HAP-1 (cell line): ENCODE measurements at regions not wholly inside any gene's neighbourhood (a gene's known extent, or its start where the extent isn't known, plus 50 kb on each side); places are given as distances from the start of the nearest gene placed in this dataset.

Experiments used
- DNase-seq, 2 experiments: peaks; one replicate each; pipeline ENCODE4 v3.0.0-alpha.2; 2016 to 2020; ENCODE audit warnings: low spot score in 2 of 2
- H3K27me3 ChIP-seq: fragments of 250-450 bp; sonication (Bioruptor Pico); 2 replicates; pipeline ENCODE4 v1.5.1; 2020; ENCODE audit warnings: low read depth, mild to moderate bottlenecking, moderate library complexity
- H3K36me3 ChIP-seq: fragments of 250-450 bp; sonication (Bioruptor Pico); replicated peaks from 2 replicates; pipeline ENCODE4 v1.5.1; 2020; ENCODE audit warnings: mild to moderate bottlenecking
- H3K4me1 ChIP-seq: fragments of 250-450 bp; sonication (Bioruptor Pico); 2 replicates; pipeline ENCODE4 v1.5.1; 2020; ENCODE audit warnings: mild to moderate bottlenecking
- H3K4me3 ChIP-seq: fragments of 250-450 bp; sonication (Bioruptor Pico); 2 replicates; pipeline ENCODE4 v1.5.1; 2020; ENCODE audit warnings: mild to moderate bottlenecking, moderate library complexity
- H3K9me3 ChIP-seq: fragments of 250-450 bp; sonication (Bioruptor Pico); 2 replicates; pipeline ENCODE4 v1.5.1; 2020; ENCODE audit warnings: mild to moderate bottlenecking, moderate library complexity
- in situ Hi-C: fragments of 300-500 bp; cut with MboI; formaldehyde crosslinking; loops from 3 replicates; pipeline ENCODE4 v1.14.3; 2020; ENCODE audit warnings: low sequenced_read_pairs, inconsistent platforms, mixed read lengths

DNA sequence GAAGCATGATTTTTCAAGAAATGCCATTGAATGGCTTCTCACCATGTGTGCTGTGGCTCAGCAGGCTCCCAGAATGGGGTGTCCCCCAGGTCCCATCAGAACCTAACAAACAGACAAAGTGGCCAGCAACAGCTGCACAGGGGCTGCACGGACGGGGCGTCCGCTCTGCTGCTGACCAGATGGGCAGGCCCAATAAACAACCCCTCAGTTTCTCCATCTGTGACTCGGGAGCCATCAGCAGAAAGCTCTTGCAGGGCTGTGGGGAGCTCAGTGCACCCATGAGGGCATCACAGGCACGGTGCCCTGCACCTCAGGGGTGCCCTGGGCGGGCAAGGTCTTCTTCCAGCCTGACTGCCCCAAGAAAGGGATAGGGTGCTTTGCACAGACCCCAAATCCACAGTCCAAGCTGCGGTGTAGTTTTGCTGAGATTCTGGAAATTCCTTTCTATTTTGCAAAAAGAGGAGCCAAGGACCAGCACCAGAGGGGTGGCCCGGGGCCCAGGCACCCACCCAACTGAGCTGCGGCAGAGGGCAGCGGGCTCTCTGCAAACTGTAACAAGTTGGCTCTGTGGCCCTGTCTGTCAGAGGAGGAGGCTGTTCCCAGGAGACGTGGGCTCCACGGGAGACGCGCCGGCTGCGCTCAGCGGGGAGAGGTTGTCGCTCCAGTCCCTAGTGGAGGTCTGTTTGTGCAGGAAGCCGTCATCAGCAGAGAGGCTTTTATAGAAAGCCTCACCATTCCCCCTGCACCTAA lies 138.7 kb upstream of the PPP1R26 start:
- no peaks in the 10 kb centered on the region for H3K27me3 ChIP-seq
- H3K4me1 ChIP-seq = no peaks in the 10 kb centered on the region
- H3K9me3 ChIP-seq = no peaks in the 10 kb centered on the region
- in situ Hi-C loops = no loop called here
- no peaks in the 10 kb centered on the region for H3K36me3 ChIP-seq
- no peak overlapping the region for H3K4me3 ChIP-seq
- DNase-seq = no peak

DNA sequence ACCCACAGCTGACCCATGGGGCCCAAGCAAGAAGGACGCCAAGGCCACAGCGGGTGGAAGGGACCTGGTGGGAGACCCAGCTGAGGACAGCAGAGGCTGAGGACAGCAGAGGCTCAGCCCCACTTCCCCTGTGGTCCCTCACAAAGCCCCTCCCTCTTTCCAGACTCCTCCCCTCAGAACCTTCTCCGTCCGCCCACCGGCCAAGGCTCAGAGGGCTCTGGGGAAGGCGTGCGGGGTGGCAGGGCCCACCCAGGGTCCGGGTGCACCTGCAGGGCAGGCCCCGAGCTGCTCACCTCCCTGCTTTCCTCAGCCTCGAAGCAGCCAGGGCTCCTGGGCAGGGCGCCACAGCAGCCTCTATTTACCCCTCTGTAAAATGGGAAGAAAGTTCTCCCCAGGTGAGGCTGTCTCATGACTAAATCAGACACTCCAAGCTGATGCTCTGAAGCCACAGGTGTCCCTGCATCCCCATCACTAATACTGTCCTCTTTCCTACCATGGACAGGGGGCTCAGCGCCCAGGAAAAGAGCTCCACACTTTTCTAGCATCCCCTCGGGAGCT lies 137.9 kb upstream of the PPP1R26 start:
- in situ Hi-C loops = no loop called here
- H3K36me3 ChIP-seq = no peaks in the 10 kb centered on the region
- no peak for DNase-seq

GRCh38 chr9:135342206-135343130 lies 137.1 kb upstream of the PPP1R26 start:
- Histone ChIP-seq H3K4me3 (no peak overlapping the region), H3K27me3 (no peaks in the 10 kb centered on the region), H3K4me1 (no peaks in the 10 kb centered on the region), H3K36me3 (no peaks in the 10 kb centered on the region), H3K9me3 (no peaks in the 10 kb centered on the region)
- in situ Hi-C loops = no loop called here
- no peak for DNase-seq

More for the DNA sequence above, 137.9 kb upstream of the PPP1R26 start:
- Histone ChIP-seq H3K4me3 (no peak overlapping the region), H3K4me1 (no peaks in the 10 kb centered on the region), H3K9me3 (no peaks in the 10 kb centered on the region), H3K27me3 (no peaks in the 10 kb centered on the region)

DNA sequence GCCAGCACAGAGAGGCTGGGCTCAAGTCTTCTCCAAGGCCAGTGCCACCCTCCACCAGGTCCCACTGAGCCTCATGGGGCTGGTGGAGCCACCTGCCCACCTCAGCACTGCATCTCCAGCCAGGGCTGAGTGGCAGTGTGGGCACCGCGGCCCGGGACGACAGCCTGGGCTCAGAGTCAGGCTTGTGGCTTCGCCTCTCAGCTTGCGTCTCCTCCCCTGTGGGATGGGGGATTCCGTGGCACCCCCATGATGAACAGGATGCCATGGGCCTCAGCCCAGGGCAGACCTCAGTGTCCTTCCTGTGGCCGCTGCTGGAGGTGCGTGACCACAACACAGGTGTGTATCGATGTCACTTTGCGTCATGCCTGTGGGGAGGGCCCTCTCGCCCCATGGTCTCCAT lies 136.4 kb upstream of the PPP1R26 start:
- Histone ChIP-seq H3K36me3 (no peaks in the 10 kb centered on the region), H3K4me1 (no peaks in the 10 kb centered on the region), H3K4me3 (no peak overlapping the region), H3K9me3 (no peaks in the 10 kb centered on the region), H3K27me3 (no peaks in the 10 kb centered on the region)
- in situ Hi-C loops = no loop called here
- no peak for DNase-seq

GRCh38 chr9:135343837-135344522 lies 135.6 kb upstream of the PPP1R26 start:
- in situ Hi-C loops = no loop called here
- Histone ChIP-seq H3K4me1 (no peaks in the 10 kb centered on the region), H3K27me3 (no peaks in the 10 kb centered on the region), H3K36me3 (no peaks in the 10 kb centered on the region), H3K9me3 (no peaks in the 10 kb centered on the region), H3K4me3 (no peak overlapping the region)
- peak; percentile 5 to 83 for DNase-seq

GRCh38 chr9:135344523-135344901 lies 135.1 kb upstream of the PPP1R26 start:
- no peak overlapping the region for H3K4me3 ChIP-seq
- no peaks in the 10 kb centered on the region for H3K36me3 ChIP-seq
- no peak for DNase-seq
- in situ Hi-C loops = no loop called here
- H3K27me3 ChIP-seq = no peaks in the 10 kb centered on the region
- H3K4me1 ChIP-seq = no peaks in the 10 kb centered on the region
- no peaks in the 10 kb centered on the region for H3K9me3 ChIP-seq

GRCh38 chr9:135344915-135345500 lies 134.6 kb upstream of the PPP1R26 start:
- Histone ChIP-seq H3K4me1 (no peaks in the 10 kb centered on the region), H3K9me3 (no peaks in the 10 kb centered on the region), H3K4me3 (no peak overlapping the region), H3K27me3 (no peaks in the 10 kb centered on the region), H3K36me3 (no peaks in the 10 kb centered on the region)
- DNase-seq = no peak
- in situ Hi-C loops = loop anchor here (5.0 kb wide), 1 partner anchor 258 kb away; the partner anchor contains the start of gene OLFM1

DNA sequence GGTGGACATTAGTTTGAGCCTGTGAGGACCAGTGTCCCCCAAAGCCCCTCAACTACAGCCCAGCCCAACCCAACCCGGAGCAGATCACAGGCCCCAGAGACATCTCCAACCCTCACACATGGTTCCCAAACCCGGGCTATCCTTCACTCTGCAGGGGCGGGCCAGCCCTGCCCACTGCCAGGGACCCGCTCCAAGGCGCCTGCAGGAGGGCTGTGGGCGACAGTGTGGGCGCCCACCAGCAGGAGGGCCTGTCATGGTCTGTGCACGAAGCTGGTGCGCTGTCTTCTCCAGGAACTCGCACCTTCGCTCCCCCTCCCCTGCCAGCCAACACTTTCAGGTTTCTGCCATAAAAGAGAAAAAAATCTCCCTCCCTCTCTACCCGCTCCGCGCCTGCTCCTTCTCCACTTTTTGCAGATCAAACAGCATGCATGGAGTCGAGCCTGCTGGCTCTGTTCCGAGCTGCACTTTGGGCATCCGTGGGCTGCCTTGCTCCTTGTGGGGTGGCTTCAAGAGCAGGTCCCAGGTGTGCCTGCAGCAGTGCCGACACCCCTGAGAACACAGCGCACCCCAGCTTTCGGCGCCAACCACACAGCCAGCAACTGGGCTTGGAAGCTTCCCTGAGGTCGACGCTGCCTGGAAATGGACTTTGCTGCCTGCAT lies 133.7 kb upstream of the PPP1R26 start:
- in situ Hi-C loops = loop anchor here (5.0 kb wide), 1 partner anchor 259 kb away; the partner anchor contains the start of gene OLFM1
- no peak overlapping the region for H3K4me3 ChIP-seq
- no peaks in the 10 kb centered on the region for H3K27me3 ChIP-seq
- no peaks in the 10 kb centered on the region for H3K36me3 ChIP-seq
- no peaks in the 10 kb centered on the region for H3K4me1 ChIP-seq
- H3K9me3 ChIP-seq = no peaks in the 10 kb centered on the region
- no peak for DNase-seq

- Histone ChIP-seq H3K9me3 (no peaks in the 10 kb centered on the region), H3K36me3 (no peaks in the 10 kb centered on the region), H3K4me3 (no peak overlapping the region), H3K27me3 (no peaks in the 10 kb centered on the region), H3K4me1 (no peaks in the 10 kb centered on the region)
- DNase-seq = no peak
- in situ Hi-C loops = loop anchor here (5.0 kb wide), 1 partner anchor 259 kb away; the partner anchor contains the start of gene OLFM1
Measured at GRCh38 chr9:135346438-135347050, 133.0 kb upstream of the PPP1R26 start.

GRCh38 chr9:135347461-135347860 lies 132.1 kb upstream of the PPP1R26 start:
- no peak overlapping the region for H3K4me3 ChIP-seq
- no peaks in the 10 kb centered on the region for H3K36me3 ChIP-seq
- in situ Hi-C loops = loop anchor here (5.0 kb wide), 1 partner anchor 260 kb away; the partner anchor contains the start of gene OLFM1
- no peak for DNase-seq
- H3K27me3 ChIP-seq = no peaks in the 10 kb centered on the region
- H3K9me3 ChIP-seq = no peaks in the 10 kb centered on the region
- no peaks in the 10 kb centered on the region for H3K4me1 ChIP-seq

DNA sequence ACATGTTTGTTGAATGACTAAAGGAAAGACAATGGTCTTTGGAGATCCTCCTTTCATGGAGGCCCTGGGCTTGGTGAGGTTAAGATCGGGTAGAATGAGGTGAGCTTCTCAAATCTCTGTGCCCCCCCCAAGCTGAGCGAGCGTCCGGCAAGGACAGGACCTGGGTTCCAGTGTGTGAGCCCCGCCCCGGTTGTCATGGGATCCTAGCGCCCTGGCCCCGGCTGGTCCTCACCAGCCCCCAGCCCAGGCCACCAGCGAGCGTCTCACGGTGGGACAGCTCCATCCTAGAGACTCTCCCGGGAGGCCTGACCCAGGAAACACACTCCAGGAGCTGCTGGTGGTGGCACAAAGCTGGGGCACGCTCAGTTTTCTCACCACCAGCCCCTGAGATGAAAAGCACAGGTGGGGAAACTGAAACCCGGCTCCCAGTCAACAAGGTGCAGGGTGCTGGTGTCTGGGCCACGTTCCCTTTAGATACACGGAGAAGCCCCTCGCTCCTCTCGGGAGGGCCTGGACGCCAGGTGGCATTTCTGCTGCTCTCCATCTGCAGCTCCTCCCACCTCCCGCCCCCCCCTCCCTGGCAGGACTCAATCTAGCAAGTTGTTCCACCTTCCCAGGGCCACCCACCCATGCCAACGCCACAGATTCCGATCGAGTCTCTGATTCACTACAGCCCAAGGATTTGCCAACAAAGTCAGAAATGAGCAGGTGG lies 131.3 kb upstream of the PPP1R26 start:
- DNase-seq = no peak
- no peaks in the 10 kb centered on the region for H3K27me3 ChIP-seq
- no peaks in the 10 kb centered on the region for H3K9me3 ChIP-seq
- H3K36me3 ChIP-seq = no peaks in the 10 kb centered on the region
- H3K4me3 ChIP-seq = no peak overlapping the region
- in situ Hi-C loops = loop anchor here (5.0 kb wide), 1 partner anchor 261 kb away; the partner anchor contains the start of gene OLFM1
- no peaks in the 10 kb centered on the region for H3K4me1 ChIP-seq

- in situ Hi-C loops = loop anchor here (5.0 kb wide), 1 partner anchor 261 kb away; the partner anchor contains the start of gene OLFM1
- H3K4me3 ChIP-seq = no peak overlapping the region
Measured at GRCh38 chr9:135348788-135349150, 130.8 kb upstream of the PPP1R26 start.

More at GRCh38 chr9:135348788-135349150, 130.8 kb upstream of the PPP1R26 start:
- Histone ChIP-seq H3K9me3 (no peaks in the 10 kb centered on the region), H3K36me3 (no peaks in the 10 kb centered on the region), H3K27me3 (no peaks in the 10 kb centered on the region), H3K4me1 (no peaks in the 10 kb centered on the region)
- DNase-seq = no peak
